Psoas muscle (tissue), 7 donors: ENCODE measurements at regions not wholly inside any gene's neighbourhood (a gene's known extent, or its start where the extent isn't known, plus 50 kb on each side); places are given as distances from the start of the nearest gene placed in this dataset.

ENCODE experiments used
- ATAC-seq, 4 donors: fragments of 200-7000 bp; cut with Tn5 transposase; one replicate each; pipeline ENCODE4 v1.9.1; 2020; ENCODE audit warnings: moderate library complexity in 3 of 4, mild to moderate bottlenecking in 2 of 4
- DNase-seq, 2 donors: peaks; one replicate each; pipeline ENCODE4 v3.0.0-alpha.2; 2020
- H3K27ac ChIP-seq: fragments of 200-600 bp; one replicate; pipeline ENCODE4 v1.8.0; 2022
- H3K27me3 ChIP-seq, 3 donors: fragments of 200-600 bp in 1 of 3; one replicate each; pipeline versions ENCODE4 v1.6.1 to v1.8.0; 2013 to 2022; ENCODE audit warnings: low read length in 2 of 3, mild to moderate bottlenecking in 2 of 3, moderate library complexity in 1 of 3; ENCODE audit not compliant: insufficient read depth in 3 of 3
- H3K36me3 ChIP-seq, 2 donors: fragments of 200-600 bp in 1 of 2; one replicate each; pipeline versions ENCODE4 v1.6.1 to v1.8.0; 2013 to 2022; ENCODE audit warnings: low read depth in 1 of 2, mild to moderate bottlenecking in 1 of 2, moderate library complexity in 1 of 2; ENCODE audit not compliant: insufficient read depth in 1 of 2
- H3K4me1 ChIP-seq: fragments of 200-600 bp; one replicate; pipeline ENCODE4 v1.8.0; 2022
- H3K4me3 ChIP-seq: fragments of 200-600 bp; one replicate; pipeline ENCODE4 v1.8.0; 2022; ENCODE audit warnings: mild to moderate bottlenecking
- H3K9me3 ChIP-seq: fragments of 200-600 bp; one replicate; pipeline ENCODE4 v1.8.0; 2022
- WGBS, 3 donors: extraction: QIAGEN DNeasy Blood & Tissue Kit; methylation state at CpG; one replicate each; pipeline versions ENCODE4 v1.1.6 to v1.1.7; 2013; 5-methylcytosine and 5-hydroxymethylcytosine counted together
- intact Hi-C, 2 donors: fragments of 100-400 bp; cut with DNase I; formaldehyde crosslinking; loops; one replicate each; pipeline versions ENCODE4 v1.11.0 to v1.14.2; 2022
- TF ChIP-seq, protein P1 (sequence below): fragments of 200-600 bp; IDR thresholded peaks from one replicate; pipeline ENCODE4 v1.8.0; 2022; ENCODE audit warnings: antibody characterized with exemption
- donor health status: healthy with polysubstance abuse.
- donor health status: DM: no; HTN: no; CAD: no; lungs with moderate emphysema.
- donor health status: Bipolar disorder and iron deficiency.
- donor health status: healthy.
- donor health status: DM: yes; HTN: yes; CAD: no.
- donor health status: DM: no; HTN: no; CAD: no.
- donor health status: DM: yes; HTN: yes; CAD: no.

DNA sequence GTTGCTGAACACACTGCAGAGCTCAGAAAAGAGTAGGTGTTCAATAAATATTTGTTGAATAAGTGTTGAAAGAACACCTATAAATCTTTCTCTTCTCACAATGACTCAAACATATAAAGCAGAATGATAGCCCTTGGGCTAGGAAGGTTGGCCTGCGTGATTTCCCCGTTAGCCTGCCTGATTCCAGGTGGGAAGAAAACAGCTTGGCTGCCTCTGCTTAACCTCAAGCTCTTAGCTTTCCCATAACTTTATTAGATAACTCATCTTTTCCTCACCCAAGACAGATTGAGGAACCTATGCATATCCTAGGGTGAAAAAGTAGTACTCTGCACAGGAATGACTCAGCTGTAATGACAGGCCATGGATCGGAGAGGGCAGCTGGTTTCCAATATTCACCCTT, 300.3 kb upstream of the ID4 start:
- H3K9me3 ChIP-seq: no peaks in the 10 kb centered on the region
- ATAC-seq (no peak), DNase-seq (no peak)
- TF ChIP-seq, protein P1, sequence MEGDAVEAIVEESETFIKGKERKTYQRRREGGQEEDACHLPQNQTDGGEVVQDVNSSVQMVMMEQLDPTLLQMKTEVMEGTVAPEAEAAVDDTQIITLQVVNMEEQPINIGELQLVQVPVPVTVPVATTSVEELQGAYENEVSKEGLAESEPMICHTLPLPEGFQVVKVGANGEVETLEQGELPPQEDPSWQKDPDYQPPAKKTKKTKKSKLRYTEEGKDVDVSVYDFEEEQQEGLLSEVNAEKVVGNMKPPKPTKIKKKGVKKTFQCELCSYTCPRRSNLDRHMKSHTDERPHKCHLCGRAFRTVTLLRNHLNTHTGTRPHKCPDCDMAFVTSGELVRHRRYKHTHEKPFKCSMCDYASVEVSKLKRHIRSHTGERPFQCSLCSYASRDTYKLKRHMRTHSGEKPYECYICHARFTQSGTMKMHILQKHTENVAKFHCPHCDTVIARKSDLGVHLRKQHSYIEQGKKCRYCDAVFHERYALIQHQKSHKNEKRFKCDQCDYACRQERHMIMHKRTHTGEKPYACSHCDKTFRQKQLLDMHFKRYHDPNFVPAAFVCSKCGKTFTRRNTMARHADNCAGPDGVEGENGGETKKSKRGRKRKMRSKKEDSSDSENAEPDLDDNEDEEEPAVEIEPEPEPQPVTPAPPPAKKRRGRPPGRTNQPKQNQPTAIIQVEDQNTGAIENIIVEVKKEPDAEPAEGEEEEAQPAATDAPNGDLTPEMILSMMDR: no peak
- intact Hi-C loops: no loop called here
- no peak overlapping the region for H3K4me3 ChIP-seq
- no peaks in the 10 kb centered on the region for H3K4me1 ChIP-seq
- no peaks in the 10 kb centered on the region for H3K36me3 ChIP-seq
- H3K27ac ChIP-seq: no peak overlapping the region
- WGBS, 3 donors: 84 to 98% (median 92%) methylated on average over 3 of the region's 3 CpGs
- H3K27me3 ChIP-seq: no peaks in the 10 kb centered on the region

DNA sequence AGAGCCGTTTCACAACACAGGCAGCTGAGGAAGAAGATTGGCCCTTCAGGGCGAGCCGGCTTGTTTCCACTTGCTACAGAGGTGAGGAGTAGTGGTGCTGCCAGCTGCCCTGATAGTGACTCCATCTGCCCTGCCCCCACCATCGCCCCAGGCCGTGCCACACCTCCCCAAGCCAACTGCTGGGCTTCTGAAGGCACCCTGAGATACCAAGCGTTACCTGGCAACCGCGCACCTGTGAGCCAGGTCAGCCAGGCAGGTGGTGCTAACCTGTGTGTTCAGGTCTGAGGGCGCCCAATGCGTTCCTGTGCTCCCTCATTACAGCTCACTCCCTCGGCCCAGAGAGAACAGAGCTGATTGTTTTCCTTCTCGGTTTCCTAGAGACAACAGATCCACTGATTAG, 299.1 kb upstream of the ID4 start:
- intact Hi-C loops: no loop called here
- no peaks in the 10 kb centered on the region for H3K27me3 ChIP-seq
- 70 to 73% (median 70%) methylated on average over 12 of the region's 12 CpGs for WGBS, 3 donors
- H3K4me3 ChIP-seq: no peak overlapping the region
- H3K36me3 ChIP-seq: no peaks in the 10 kb centered on the region
- DNase-seq (no peak), ATAC-seq (no peak)
- TF ChIP-seq, protein P1: no peak
- H3K27ac ChIP-seq: no peak overlapping the region
- no peaks in the 10 kb centered on the region for H3K9me3 ChIP-seq
- no peaks in the 10 kb centered on the region for H3K4me1 ChIP-seq

DNA sequence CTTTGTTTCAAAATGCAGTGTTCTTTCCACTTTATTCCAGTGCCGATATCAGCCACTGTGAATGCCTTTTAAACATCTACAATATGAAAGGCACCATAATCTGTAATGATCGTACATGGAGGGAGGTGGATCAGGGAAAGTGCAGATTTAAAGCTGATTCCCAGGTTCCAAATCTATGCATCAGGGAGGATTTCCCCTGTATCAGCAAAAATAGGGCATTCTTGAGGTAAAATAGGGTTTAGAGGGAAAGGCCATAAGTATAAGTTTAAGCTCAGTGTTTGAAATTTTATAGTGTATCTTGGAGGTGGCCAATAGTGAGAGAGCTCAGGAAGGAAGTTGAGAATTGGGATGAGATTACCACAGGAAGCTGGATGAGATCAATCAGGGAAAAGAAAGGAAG, 289.7 kb upstream of the ID4 start:
- no peaks in the 10 kb centered on the region for H3K4me1 ChIP-seq
- no peaks in the 10 kb centered on the region for H3K36me3 ChIP-seq
- WGBS, 3 donors: 86 to 92% (median 91%) methylated on average over 2 of the region's 2 CpGs
- no peak overlapping the region for H3K27ac ChIP-seq
- DNase-seq (no peak), ATAC-seq (no peak)
- intact Hi-C loops: no loop called here
- no peaks in the 10 kb centered on the region for H3K9me3 ChIP-seq
- TF ChIP-seq, protein P1: no peak
- H3K27me3 ChIP-seq: no peaks in the 10 kb centered on the region
- no peak overlapping the region for H3K4me3 ChIP-seq

DNA sequence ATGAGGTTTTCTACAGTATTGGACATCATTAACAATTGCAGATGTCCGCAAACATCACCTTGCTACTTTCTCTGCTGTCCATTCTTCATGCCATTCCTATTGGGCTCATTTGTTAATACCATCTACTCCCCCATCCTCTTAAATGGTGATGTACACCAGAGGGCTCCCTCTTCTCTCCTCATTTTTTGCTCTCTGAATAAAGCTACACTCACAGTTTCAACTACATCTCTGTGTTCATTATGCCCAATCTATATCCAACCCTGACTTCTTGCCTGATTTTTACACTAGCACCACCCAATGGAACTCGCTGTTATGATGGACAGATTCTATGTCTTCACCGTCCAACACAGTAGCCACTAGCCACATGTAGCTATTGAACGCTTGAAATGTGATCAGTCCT, 288.1 kb upstream of the ID4 start:
- TF ChIP-seq, protein P1: no peak
- Histone ChIP-seq H3K4me1 (no peaks in the 10 kb centered on the region), H3K27ac (no peak overlapping the region), H3K9me3 (no peaks in the 10 kb centered on the region), H3K27me3 (no peaks in the 10 kb centered on the region), H3K4me3 (no peak overlapping the region), H3K36me3 (no peaks in the 10 kb centered on the region)
- DNase-seq: no peak
- intact Hi-C loops: no loop called here
- WGBS, 3 donors: 94 to 96% (median 96%) methylated on average over 4 of the region's 4 CpGs
- ATAC-seq: no peak

DNA sequence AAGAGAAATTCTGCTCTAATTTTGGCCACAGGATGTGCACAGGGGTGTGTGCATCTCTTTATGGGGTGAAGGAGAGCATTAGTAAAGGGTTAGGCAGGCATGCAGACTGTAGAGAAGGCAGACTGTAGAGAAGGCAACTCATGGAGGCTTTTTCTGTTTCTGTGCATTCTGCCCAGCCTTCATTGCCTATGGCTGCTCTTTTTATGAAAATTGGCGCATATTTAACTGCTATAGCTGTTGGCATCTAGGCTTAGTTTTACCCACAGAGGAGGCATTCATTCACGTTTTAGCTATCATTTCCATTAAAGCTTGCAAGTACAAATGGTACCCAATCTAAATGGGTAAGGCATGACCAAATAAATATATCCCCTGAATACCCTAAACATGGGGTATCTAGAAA, 286.8 kb upstream of the ID4 start:
- no peaks in the 10 kb centered on the region for H3K36me3 ChIP-seq
- ATAC-seq (no peak), DNase-seq (no peak)
- no peak overlapping the region for H3K27ac ChIP-seq
- WGBS, 3 donors: 82 to 89% (median 84%) methylated on average over 2 of the region's 2 CpGs
- intact Hi-C loops: no loop called here
- H3K27me3 ChIP-seq: no peaks in the 10 kb centered on the region
- TF ChIP-seq, protein P1: no peak
- no peak overlapping the region for H3K4me3 ChIP-seq
- no peaks in the 10 kb centered on the region for H3K9me3 ChIP-seq
- no peaks in the 10 kb centered on the region for H3K4me1 ChIP-seq
